Hepatocyte (in vitro differentiated cells): ENCODE measurements at regions not wholly inside any gene's neighbourhood (a gene's known extent, or its start where the extent isn't known, plus 50 kb on each side); places are given as distances from the start of the nearest gene placed in this dataset.

Source experiments
- CTCF ChIP-seq: fragments of 200-600 bp; sonication (generic); IDR thresholded peaks from 2 replicates; pipeline ENCODE4 v1.5.1; 2016; ENCODE audit warnings: antibody characterized with exemption, mild to moderate bottlenecking; ENCODE audit not compliant: poor library complexity
- EZH2 ChIP-seq: fragments of 200-600 bp; sonication (generic); IDR thresholded peaks from 2 replicates; pipeline ENCODE4 v1.6.1; 2016; ENCODE audit warnings: antibody characterized with exemption, mild to moderate bottlenecking, borderline replicate concordance

GRCh38 chr1:36708587-36708986 lies 225.9 kb upstream of the CSF3R start:
- TF ChIP-seq CTCF (no peak), EZH2 (no peak)
